ENCODE measurements at regions not wholly inside any gene's neighbourhood (a gene's known extent, or its start where the extent isn't known, plus 50 kb on each side); places are given as distances from the start of the nearest gene placed in this dataset.

DNA sequence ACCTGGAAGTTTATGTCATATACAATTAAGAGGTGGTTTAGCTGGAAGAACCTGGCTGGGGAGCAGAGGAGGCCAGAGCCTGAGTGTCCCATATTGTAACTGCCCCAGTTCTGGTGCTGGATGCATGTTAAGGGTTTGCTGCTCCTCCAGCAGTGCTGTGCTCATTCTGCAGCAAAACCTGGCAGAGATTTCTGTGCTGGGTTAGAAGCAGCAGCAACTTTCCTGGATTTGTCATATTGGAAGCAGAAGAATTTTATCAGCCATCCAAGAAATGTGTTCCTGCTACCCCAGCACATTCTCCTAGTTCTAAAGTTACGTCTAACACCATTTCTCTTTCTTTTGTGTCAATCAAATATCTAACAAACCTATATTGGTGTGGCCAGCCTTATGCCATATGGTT lies 284.1 kb downstream of the TDRD15 start:
- no peaks in the 10 kb centered on the region for H3K4me1 ChIP-seq (ENCODE audit: control insufficient read depth, insufficient read depth, low read length)
- H3K36me3 ChIP-seq (ENCODE audit: control insufficient read depth in 2 of 2, insufficient read depth in 1 of 2, low read length in 2 of 2) = no peaks in the 10 kb centered on the region
- no peak overlapping the region for H3K27ac ChIP-seq (ENCODE audit: extremely low read depth, low read depth, low read length)
- no peaks in the 10 kb centered on the region for H3K9me3 ChIP-seq (ENCODE audit: control insufficient read depth, insufficient read depth, low read depth, low read length)
- ChIA-PET CTCF (no interaction called here), POLR2A (no interaction called here)
- no peak overlapping the region for H3K4me3 ChIP-seq (ENCODE audit: low read depth, low read length)
- TF ChIP-seq ZNF600 (tag by site-specific recombination; IDR thresholded peaks at IDR 0.05) (no peak), ZNF626 (tag by site-specific recombination; IDR thresholded peaks at IDR 0.05) (no peak), ZNF473 (tag by site-specific recombination; IDR thresholded peaks at IDR 0.05) (no peak), ZNF239 (tag by site-specific recombination; IDR thresholded peaks at IDR 0.05) (no peak), HOXC10 (CRISPR knock-in tag; IDR thresholded peaks at IDR 0.05) (no peak), ZNF610 (tag by site-specific recombination; IDR thresholded peaks at IDR 0.05; ENCODE audit: borderline replicate concordance) (no peak), ZNF624 (tag by site-specific recombination; IDR thresholded peaks at IDR 0.05) (no peak), YY2 (tag by site-specific recombination; IDR thresholded peaks at IDR 0.05) (no peak), ZNF571 (tag by site-specific recombination; IDR thresholded peaks at IDR 0.05) (no peak), ZNF274 (IDR thresholded peaks at IDR 0.05; ENCODE audit: low read length) (no peak), ZNF274 (tag by site-specific recombination; IDR thresholded peaks at IDR 0.05; ENCODE audit: borderline replicate concordance) (no peak), ZNF169 (tag by site-specific recombination; IDR thresholded peaks at IDR 0.05) (no peak), ZNF335 (tag by site-specific recombination; conservative IDR thresholded peaks at IDR 0.05) (no peak), ZNF155 (tag by site-specific recombination; IDR thresholded peaks at IDR 0.05) (no peak), ZNF658 (tag by site-specific recombination; IDR thresholded peaks at IDR 0.05) (no peak), WT1 (tag by site-specific recombination; IDR thresholded peaks at IDR 0.05) (no peak), TCF7L2 (IDR thresholded peaks at IDR 0.05; ENCODE audit: borderline replicate concordance, low read depth, low read length) (no peak)
- TF ChIP-seq, protein P1, sequence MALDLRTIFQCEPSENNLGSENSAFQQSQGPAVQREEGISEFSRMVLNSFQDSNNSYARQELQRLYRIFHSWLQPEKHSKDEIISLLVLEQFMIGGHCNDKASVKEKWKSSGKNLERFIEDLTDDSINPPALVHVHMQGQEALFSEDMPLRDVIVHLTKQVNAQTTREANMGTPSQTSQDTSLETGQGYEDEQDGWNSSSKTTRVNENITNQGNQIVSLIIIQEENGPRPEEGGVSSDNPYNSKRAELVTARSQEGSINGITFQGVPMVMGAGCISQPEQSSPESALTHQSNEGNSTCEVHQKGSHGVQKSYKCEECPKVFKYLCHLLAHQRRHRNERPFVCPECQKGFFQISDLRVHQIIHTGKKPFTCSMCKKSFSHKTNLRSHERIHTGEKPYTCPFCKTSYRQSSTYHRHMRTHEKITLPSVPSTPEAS (tag by site-specific recombination; IDR thresholded peaks at IDR 0.05) = no peak
- TF ChIP-seq, protein P2, sequence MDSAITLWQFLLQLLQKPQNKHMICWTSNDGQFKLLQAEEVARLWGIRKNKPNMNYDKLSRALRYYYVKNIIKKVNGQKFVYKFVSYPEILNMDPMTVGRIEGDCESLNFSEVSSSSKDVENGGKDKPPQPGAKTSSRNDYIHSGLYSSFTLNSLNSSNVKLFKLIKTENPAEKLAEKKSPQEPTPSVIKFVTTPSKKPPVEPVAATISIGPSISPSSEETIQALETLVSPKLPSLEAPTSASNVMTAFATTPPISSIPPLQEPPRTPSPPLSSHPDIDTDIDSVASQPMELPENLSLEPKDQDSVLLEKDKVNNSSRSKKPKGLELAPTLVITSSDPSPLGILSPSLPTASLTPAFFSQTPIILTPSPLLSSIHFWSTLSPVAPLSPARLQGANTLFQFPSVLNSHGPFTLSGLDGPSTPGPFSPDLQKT (IDR thresholded peaks at IDR 0.05; ENCODE audit: borderline replicate concordance, low read depth, low read length) = no peak

DNA sequence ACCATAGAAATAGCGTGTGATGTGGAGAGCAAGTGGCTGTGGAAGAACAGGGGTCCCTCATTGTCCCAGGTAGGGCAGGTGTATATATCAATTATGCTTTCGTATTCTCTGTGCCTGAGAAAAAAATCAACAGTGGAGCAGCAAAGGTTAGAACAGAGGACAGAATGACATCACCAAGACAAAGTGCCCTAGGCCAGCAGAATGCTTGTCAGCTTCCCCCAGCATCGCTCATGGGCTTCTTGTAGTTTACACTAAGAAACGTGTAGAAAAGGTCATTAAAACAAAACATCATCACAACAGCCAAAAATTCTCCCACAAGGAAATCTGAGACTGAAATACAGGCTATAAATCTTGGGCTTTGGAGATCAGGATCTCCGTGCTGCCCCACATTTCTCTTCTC lies 288.0 kb downstream of the TDRD15 start:
- Histone ChIP-seq H3K4me3 (ENCODE audit: low read depth, low read length) (no peak overlapping the region), H3K36me3 (ENCODE audit: control insufficient read depth in 2 of 2, insufficient read depth in 1 of 2, low read length in 2 of 2) (no peaks in the 10 kb centered on the region), H3K27ac (ENCODE audit: extremely low read depth, low read depth, low read length) (no peak overlapping the region), H3K9me3 (ENCODE audit: control insufficient read depth, insufficient read depth, low read depth, low read length) (no peaks in the 10 kb centered on the region), H3K4me1 (ENCODE audit: control insufficient read depth, insufficient read depth, low read length) (no peaks in the 10 kb centered on the region)
- ChIA-PET POLR2A (no interaction called here), CTCF (no interaction called here)
- TF ChIP-seq, protein P3, sequence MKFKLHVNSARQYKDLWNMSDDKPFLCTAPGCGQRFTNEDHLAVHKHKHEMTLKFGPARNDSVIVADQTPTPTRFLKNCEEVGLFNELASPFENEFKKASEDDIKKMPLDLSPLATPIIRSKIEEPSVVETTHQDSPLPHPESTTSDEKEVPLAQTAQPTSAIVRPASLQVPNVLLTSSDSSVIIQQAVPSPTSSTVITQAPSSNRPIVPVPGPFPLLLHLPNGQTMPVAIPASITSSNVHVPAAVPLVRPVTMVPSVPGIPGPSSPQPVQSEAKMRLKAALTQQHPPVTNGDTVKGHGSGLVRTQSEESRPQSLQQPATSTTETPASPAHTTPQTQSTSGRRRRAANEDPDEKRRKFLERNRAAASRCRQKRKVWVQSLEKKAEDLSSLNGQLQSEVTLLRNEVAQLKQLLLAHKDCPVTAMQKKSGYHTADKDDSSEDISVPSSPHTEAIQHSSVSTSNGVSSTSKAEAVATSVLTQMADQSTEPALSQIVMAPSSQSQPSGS (tag by site-specific recombination; IDR thresholded peaks at IDR 0.05; ENCODE audit: low read depth) = no peak
- TF ChIP-seq, protein P4, sequence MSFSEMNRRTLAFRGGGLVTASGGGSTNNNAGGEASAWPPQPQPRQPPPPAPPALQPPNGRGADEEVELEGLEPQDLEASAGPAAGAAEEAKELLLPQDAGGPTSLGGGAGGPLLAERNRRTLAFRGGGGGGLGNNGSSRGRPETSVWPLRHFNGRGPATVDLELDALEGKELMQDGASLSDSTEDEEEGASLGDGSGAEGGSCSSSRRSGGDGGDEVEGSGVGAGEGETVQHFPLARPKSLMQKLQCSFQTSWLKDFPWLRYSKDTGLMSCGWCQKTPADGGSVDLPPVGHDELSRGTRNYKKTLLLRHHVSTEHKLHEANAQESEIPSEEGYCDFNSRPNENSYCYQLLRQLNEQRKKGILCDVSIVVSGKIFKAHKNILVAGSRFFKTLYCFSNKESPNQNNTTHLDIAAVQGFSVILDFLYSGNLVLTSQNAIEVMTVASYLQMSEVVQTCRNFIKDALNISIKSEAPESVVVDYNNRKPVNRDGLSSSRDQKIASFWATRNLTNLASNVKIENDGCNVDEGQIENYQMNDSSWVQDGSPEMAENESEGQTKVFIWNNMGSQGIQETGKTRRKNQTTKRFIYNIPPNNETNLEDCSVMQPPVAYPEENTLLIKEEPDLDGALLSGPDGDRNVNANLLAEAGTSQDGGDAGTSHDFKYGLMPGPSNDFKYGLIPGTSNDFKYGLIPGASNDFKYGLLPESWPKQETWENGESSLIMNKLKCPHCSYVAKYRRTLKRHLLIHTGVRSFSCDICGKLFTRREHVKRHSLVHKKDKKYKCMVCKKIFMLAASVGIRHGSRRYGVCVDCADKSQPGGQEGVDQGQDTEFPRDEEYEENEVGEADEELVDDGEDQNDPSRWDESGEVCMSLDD (tag by site-specific recombination; IDR thresholded peaks at IDR 0.05) = no peak
- TF ChIP-seq PRDM1 (tag by site-specific recombination; IDR thresholded peaks at IDR 0.05) (no peak), ZNF548 (tag by site-specific recombination; IDR thresholded peaks at IDR 0.05) (no peak), ZNF624 (tag by site-specific recombination; IDR thresholded peaks at IDR 0.05) (no peak), ZNF701 (tag by site-specific recombination; IDR thresholded peaks at IDR 0.05) (no peak), ZNF658 (tag by site-specific recombination; IDR thresholded peaks at IDR 0.05) (no peak), ZNF660 (tag by site-specific recombination; IDR thresholded peaks at IDR 0.05) (no peak), ZNF302 (tag by site-specific recombination; IDR thresholded peaks at IDR 0.05; ENCODE audit: low read depth) (no peak), ZFP3 (tag by site-specific recombination; IDR thresholded peaks at IDR 0.05; ENCODE audit: low read depth) (no peak), SP3 (tag by site-specific recombination; IDR thresholded peaks at IDR 0.05) (no peak)
- TF ChIP-seq, protein P5, sequence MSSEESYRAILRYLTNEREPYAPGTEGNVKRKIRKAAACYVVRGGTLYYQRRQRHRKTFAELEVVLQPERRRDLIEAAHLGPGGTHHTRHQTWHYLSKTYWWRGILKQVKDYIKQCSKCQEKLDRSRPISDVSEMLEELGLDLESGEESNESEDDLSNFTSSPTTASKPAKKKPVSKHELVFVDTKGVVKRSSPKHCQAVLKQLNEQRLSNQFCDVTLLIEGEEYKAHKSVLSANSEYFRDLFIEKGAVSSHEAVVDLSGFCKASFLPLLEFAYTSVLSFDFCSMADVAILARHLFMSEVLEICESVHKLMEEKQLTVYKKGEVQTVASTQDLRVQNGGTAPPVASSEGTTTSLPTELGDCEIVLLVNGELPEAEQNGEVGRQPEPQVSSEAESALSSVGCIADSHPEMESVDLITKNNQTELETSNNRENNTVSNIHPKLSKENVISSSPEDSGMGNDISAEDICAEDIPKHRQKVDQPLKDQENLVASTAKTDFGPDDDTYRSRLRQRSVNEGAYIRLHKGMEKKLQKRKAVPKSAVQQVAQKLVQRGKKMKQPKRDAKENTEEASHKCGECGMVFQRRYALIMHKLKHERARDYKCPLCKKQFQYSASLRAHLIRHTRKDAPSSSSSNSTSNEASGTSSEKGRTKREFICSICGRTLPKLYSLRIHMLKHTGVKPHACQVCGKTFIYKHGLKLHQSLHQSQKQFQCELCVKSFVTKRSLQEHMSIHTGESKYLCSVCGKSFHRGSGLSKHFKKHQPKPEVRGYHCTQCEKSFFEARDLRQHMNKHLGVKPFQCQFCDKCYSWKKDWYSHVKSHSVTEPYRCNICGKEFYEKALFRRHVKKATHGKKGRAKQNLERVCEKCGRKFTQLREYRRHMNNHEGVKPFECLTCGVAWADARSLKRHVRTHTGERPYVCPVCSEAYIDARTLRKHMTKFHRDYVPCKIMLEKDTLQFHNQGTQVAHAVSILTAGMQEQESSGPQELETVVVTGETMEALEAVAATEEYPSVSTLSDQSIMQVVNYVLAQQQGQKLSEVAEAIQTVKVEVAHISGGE (tag by site-specific recombination; conservative IDR thresholded peaks at IDR 0.05; ENCODE audit: low read depth) = no peak

Data from HEK293 (cell line).